ENCODE measurements at regions not wholly inside any gene's neighbourhood (a gene's known extent, or its start where the extent isn't known, plus 50 kb on each side); places are given as distances from the start of the nearest gene placed in this dataset.

DNA sequence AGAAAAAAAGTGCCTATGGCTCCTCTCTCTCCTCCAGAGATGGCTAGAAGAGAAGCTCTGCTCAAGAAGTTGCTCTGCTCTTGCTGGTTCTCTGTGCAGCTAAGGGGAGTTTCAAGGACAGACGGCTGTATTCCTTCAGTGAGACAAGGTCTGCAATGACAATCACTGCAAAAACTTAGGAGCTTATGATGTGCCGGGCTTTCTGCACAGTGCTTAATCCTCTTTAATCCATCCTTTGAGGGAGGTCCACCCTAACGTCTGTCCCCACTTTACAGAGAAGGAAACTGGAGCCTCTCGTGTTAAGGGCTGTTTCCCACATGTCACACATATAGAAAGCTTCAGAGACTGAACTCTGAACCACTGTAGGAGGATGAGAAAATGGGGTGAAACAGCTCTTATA lies 260.6 kb downstream of the MEX3B start:
- TF ChIP-seq, protein P1, sequence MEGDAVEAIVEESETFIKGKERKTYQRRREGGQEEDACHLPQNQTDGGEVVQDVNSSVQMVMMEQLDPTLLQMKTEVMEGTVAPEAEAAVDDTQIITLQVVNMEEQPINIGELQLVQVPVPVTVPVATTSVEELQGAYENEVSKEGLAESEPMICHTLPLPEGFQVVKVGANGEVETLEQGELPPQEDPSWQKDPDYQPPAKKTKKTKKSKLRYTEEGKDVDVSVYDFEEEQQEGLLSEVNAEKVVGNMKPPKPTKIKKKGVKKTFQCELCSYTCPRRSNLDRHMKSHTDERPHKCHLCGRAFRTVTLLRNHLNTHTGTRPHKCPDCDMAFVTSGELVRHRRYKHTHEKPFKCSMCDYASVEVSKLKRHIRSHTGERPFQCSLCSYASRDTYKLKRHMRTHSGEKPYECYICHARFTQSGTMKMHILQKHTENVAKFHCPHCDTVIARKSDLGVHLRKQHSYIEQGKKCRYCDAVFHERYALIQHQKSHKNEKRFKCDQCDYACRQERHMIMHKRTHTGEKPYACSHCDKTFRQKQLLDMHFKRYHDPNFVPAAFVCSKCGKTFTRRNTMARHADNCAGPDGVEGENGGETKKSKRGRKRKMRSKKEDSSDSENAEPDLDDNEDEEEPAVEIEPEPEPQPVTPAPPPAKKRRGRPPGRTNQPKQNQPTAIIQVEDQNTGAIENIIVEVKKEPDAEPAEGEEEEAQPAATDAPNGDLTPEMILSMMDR (IDR thresholded peaks at IDR 0.05) = no peak
- TF ChIP-seq POLR2A (IDR thresholded peaks at IDR 0.05) = no peak
- no peak for TF ChIP-seq EP300 (IDR thresholded peaks at IDR 0.05)

Data from gastroesophageal sphincter (tissue), 3 donors.